Fibroblast of skin of right biceps (primary cell): ENCODE measurements at regions not wholly inside any gene's neighbourhood (a gene's known extent, or its start where the extent isn't known, plus 50 kb on each side); places are given as distances from the start of the nearest gene placed in this dataset.

Experiments used
- DNase-seq: peaks from one replicate; pipeline ENCODE4 v3.0.0-alpha.2; 2013

GRCh38 chr7:85774986-85775385 lies 588.1 kb upstream of the SEMA3D start:
- no peak for DNase-seq

GRCh38 chr7:85773116-85773728 lies 586.4 kb upstream of the SEMA3D start:
- peak; percentile 91 for DNase-seq

- no peak for DNase-seq
These were observed 584.7 kb upstream of the SEMA3D start for GRCh38 chr7:85771516-85771915.

GRCh38 chr7:85770332-85770731 lies 583.5 kb upstream of the SEMA3D start:
- DNase-seq: peak; percentile 90

- DNase-seq: no peak
These were observed 578.9 kb upstream of the SEMA3D start for GRCh38 chr7:85765698-85766298.

GRCh38 chr7:85764034-85764433 lies 577.2 kb upstream of the SEMA3D start:
- DNase-seq: no peak

- DNase-seq: no peak
These were observed 570.5 kb upstream of the SEMA3D start for GRCh38 chr7:85757348-85757747.

GRCh38 chr7:85750454-85750949 lies 563.6 kb upstream of the SEMA3D start:
- peak; percentile 51 for DNase-seq

GRCh38 chr7:85749696-85750453 lies 563.0 kb upstream of the SEMA3D start:
- no peak for DNase-seq

GRCh38 chr7:85748861-85749260 lies 562.0 kb upstream of the SEMA3D start:
- DNase-seq: no peak

GRCh38 chr7:85737426-85737825 lies 550.6 kb upstream of the SEMA3D start:
- DNase-seq: no peak

GRCh38 chr7:85736085-85736484 lies 549.2 kb upstream of the SEMA3D start:
- DNase-seq: no peak

GRCh38 chr7:85734823-85735222 lies 548.0 kb upstream of the SEMA3D start:
- no peak for DNase-seq

- DNase-seq: peak; percentile 33
These were observed 546.5 kb upstream of the SEMA3D start for GRCh38 chr7:85733169-85733915.

GRCh38 chr7:85730012-85730411 lies 543.2 kb upstream of the SEMA3D start:
- no peak for DNase-seq

- DNase-seq: no peak
These were observed 538.2 kb upstream of the SEMA3D start for GRCh38 chr7:85725026-85725425.

GRCh38 chr7:85719981-85720953 lies 533.4 kb upstream of the SEMA3D start:
- peak; percentile 64 for DNase-seq

- DNase-seq: peak; percentile 22
These were observed 529.5 kb upstream of the SEMA3D start for GRCh38 chr7:85716353-85716752.

GRCh38 chr7:85714951-85715350 lies 528.1 kb upstream of the SEMA3D start:
- DNase-seq: no peak

- no peak for DNase-seq
These were observed 527.3 kb upstream of the SEMA3D start for GRCh38 chr7:85714043-85714578.

GRCh38 chr7:85713171-85713570 lies 526.3 kb upstream of the SEMA3D start:
- DNase-seq: no peak

GRCh38 chr7:85711894-85712293 lies 525.0 kb upstream of the SEMA3D start:
- no peak for DNase-seq
